ENCODE measurements at regions not wholly inside any gene's neighbourhood (a gene's known extent, or its start where the extent isn't known, plus 50 kb on each side); places are given as distances from the start of the nearest gene placed in this dataset.

- Histone ChIP-seq H3K36me3 (ENCODE audit: control insufficient read depth, insufficient read depth, low read length) (no peaks in the 10 kb centered on the region), H3K27ac (ENCODE audit: low read depth, low read length) (no peak overlapping the region), H3K9me3 (ENCODE audit: control insufficient read depth, insufficient read depth, low read depth, low read length) (no peaks in the 10 kb centered on the region), H3K27me3 (ENCODE audit: control insufficient read depth, insufficient read depth, low read length) (no peaks in the 10 kb centered on the region), H3K4me1 (ENCODE audit: control insufficient read depth, insufficient read depth, low read length) (no peaks in the 10 kb centered on the region), H3K4me3 (ENCODE audit: low read depth, low read length) (no peak overlapping the region), H3K9ac (ENCODE audit: low read length) (no peak overlapping the region)
These were observed 913.2 kb downstream of the DIAPH3 start for GRCh38 chr13:59250336-59251189.

- Histone ChIP-seq H3K9me3 (ENCODE audit: control insufficient read depth, insufficient read depth, low read depth, low read length) (no peaks in the 10 kb centered on the region), H3K36me3 (ENCODE audit: control insufficient read depth, insufficient read depth, low read length) (no peaks in the 10 kb centered on the region), H3K4me3 (ENCODE audit: low read depth, low read length) (no peak overlapping the region), H3K27me3 (ENCODE audit: control insufficient read depth, insufficient read depth, low read length) (no peaks in the 10 kb centered on the region), H3K27ac (ENCODE audit: low read depth, low read length) (no peak overlapping the region), H3K9ac (ENCODE audit: low read length) (no peak overlapping the region), H3K4me1 (ENCODE audit: control insufficient read depth, insufficient read depth, low read length) (peaks cover 10% of the 10 kb centered on the region)
These were observed 904.3 kb downstream of the DIAPH3 start for GRCh38 chr13:59259165-59260000.

GRCh38 chr13:59261928-59262488 lies 901.7 kb downstream of the DIAPH3 start:
- no peak overlapping the region for H3K4me3 ChIP-seq (ENCODE audit: low read depth, low read length)
- no peaks in the 10 kb centered on the region for H3K36me3 ChIP-seq (ENCODE audit: control insufficient read depth, insufficient read depth, low read length)
- no peak overlapping the region for H3K27ac ChIP-seq (ENCODE audit: low read depth, low read length)
- H3K9ac ChIP-seq (ENCODE audit: low read length) = no peak overlapping the region
- peaks cover 10% of the 10 kb centered on the region for H3K4me1 ChIP-seq (ENCODE audit: control insufficient read depth, insufficient read depth, low read length)
- H3K9me3 ChIP-seq (ENCODE audit: control insufficient read depth, insufficient read depth, low read depth, low read length) = no peaks in the 10 kb centered on the region
- H3K27me3 ChIP-seq (ENCODE audit: control insufficient read depth, insufficient read depth, low read length) = no peaks in the 10 kb centered on the region

- Histone ChIP-seq H3K27ac (ENCODE audit: low read depth, low read length) (no peak overlapping the region), H3K4me1 (ENCODE audit: control insufficient read depth, insufficient read depth, low read length) (peaks cover 10% of the 10 kb centered on the region), H3K4me3 (ENCODE audit: low read depth, low read length) (no peak overlapping the region), H3K36me3 (ENCODE audit: control insufficient read depth, insufficient read depth, low read length) (no peaks in the 10 kb centered on the region), H3K27me3 (ENCODE audit: control insufficient read depth, insufficient read depth, low read length) (no peaks in the 10 kb centered on the region), H3K9me3 (ENCODE audit: control insufficient read depth, insufficient read depth, low read depth, low read length) (no peaks in the 10 kb centered on the region), H3K9ac (ENCODE audit: low read length) (no peak overlapping the region)
These were observed 900.2 kb downstream of the DIAPH3 start for GRCh38 chr13:59263531-59263930.

GRCh38 chr13:59266478-59267063 lies 897.2 kb downstream of the DIAPH3 start:
- Histone ChIP-seq H3K9ac (ENCODE audit: low read length) (no peak overlapping the region), H3K4me3 (ENCODE audit: low read depth, low read length) (no peak overlapping the region), H3K4me1 (ENCODE audit: control insufficient read depth, insufficient read depth, low read length) (no peaks in the 10 kb centered on the region), H3K9me3 (ENCODE audit: control insufficient read depth, insufficient read depth, low read depth, low read length) (no peaks in the 10 kb centered on the region), H3K36me3 (ENCODE audit: control insufficient read depth, insufficient read depth, low read length) (no peaks in the 10 kb centered on the region), H3K27me3 (ENCODE audit: control insufficient read depth, insufficient read depth, low read length) (no peaks in the 10 kb centered on the region), H3K27ac (ENCODE audit: low read depth, low read length) (no peak overlapping the region)

GRCh38 chr13:59269476-59269875 lies 894.3 kb downstream of the DIAPH3 start:
- no peaks in the 10 kb centered on the region for H3K36me3 ChIP-seq (ENCODE audit: control insufficient read depth, insufficient read depth, low read length)
- no peak overlapping the region for H3K4me3 ChIP-seq (ENCODE audit: low read depth, low read length)
- H3K9me3 ChIP-seq (ENCODE audit: control insufficient read depth, insufficient read depth, low read depth, low read length) = no peaks in the 10 kb centered on the region
- no peak overlapping the region for H3K27ac ChIP-seq (ENCODE audit: low read depth, low read length)
- no peak overlapping the region for H3K9ac ChIP-seq (ENCODE audit: low read length)
- no peaks in the 10 kb centered on the region for H3K4me1 ChIP-seq (ENCODE audit: control insufficient read depth, insufficient read depth, low read length)
- H3K27me3 ChIP-seq (ENCODE audit: control insufficient read depth, insufficient read depth, low read length) = no peaks in the 10 kb centered on the region

GRCh38 chr13:59270327-59270726 lies 893.4 kb downstream of the DIAPH3 start:
- Histone ChIP-seq H3K9ac (ENCODE audit: low read length) (no peak overlapping the region), H3K4me1 (ENCODE audit: control insufficient read depth, insufficient read depth, low read length) (no peaks in the 10 kb centered on the region; the same call in 1 of the 2 replicates), H3K27me3 (ENCODE audit: control insufficient read depth, insufficient read depth, low read length) (no peaks in the 10 kb centered on the region), H3K36me3 (ENCODE audit: control insufficient read depth, insufficient read depth, low read length) (no peaks in the 10 kb centered on the region), H3K9me3 (ENCODE audit: control insufficient read depth, insufficient read depth, low read depth, low read length) (no peaks in the 10 kb centered on the region), H3K27ac (ENCODE audit: low read depth, low read length) (no peak overlapping the region), H3K4me3 (ENCODE audit: low read depth, low read length) (no peak overlapping the region)

- Histone ChIP-seq H3K27me3 (ENCODE audit: control insufficient read depth, insufficient read depth, low read length) (peaks cover under 1% of the 10 kb centered on the region; the same call in 1 of the 2 replicates), H3K9ac (ENCODE audit: low read length) (no peak overlapping the region), H3K36me3 (ENCODE audit: control insufficient read depth, insufficient read depth, low read length) (no peaks in the 10 kb centered on the region), H3K4me3 (ENCODE audit: low read depth, low read length) (no peak overlapping the region), H3K4me1 (ENCODE audit: control insufficient read depth, insufficient read depth, low read length) (no peaks in the 10 kb centered on the region; the same call in 1 of the 2 replicates), H3K9me3 (ENCODE audit: control insufficient read depth, insufficient read depth, low read depth, low read length) (no peaks in the 10 kb centered on the region), H3K27ac (ENCODE audit: low read depth, low read length) (no peak overlapping the region)
These were observed 888.6 kb downstream of the DIAPH3 start for GRCh38 chr13:59274958-59275727.

GRCh38 chr13:59276436-59276835 lies 887.3 kb downstream of the DIAPH3 start:
- H3K27ac ChIP-seq (ENCODE audit: low read depth, low read length) = no peak overlapping the region
- no peak overlapping the region for H3K4me3 ChIP-seq (ENCODE audit: low read depth, low read length)
- H3K4me1 ChIP-seq (ENCODE audit: control insufficient read depth, insufficient read depth, low read length) = no peaks in the 10 kb centered on the region; the same call in 1 of the 2 replicates
- H3K36me3 ChIP-seq (ENCODE audit: control insufficient read depth, insufficient read depth, low read length) = no peaks in the 10 kb centered on the region
- peaks cover 3% of the 10 kb centered on the region; the same call in 1 of the 2 replicates for H3K27me3 ChIP-seq (ENCODE audit: control insufficient read depth, insufficient read depth, low read length)
- H3K9ac ChIP-seq (ENCODE audit: low read length) = no peak overlapping the region
- H3K9me3 ChIP-seq (ENCODE audit: control insufficient read depth, insufficient read depth, low read depth, low read length) = no peaks in the 10 kb centered on the region

- no peaks in the 10 kb centered on the region for H3K9me3 ChIP-seq (ENCODE audit: control insufficient read depth, insufficient read depth, low read depth, low read length)
- no peak overlapping the region for H3K4me3 ChIP-seq (ENCODE audit: low read depth, low read length)
- H3K4me1 ChIP-seq (ENCODE audit: control insufficient read depth, insufficient read depth, low read length) = no peaks in the 10 kb centered on the region; the same call in 1 of the 2 replicates
- H3K9ac ChIP-seq (ENCODE audit: low read length) = no peak overlapping the region
- peaks cover 5% of the 10 kb centered on the region for H3K27me3 ChIP-seq (ENCODE audit: control insufficient read depth, insufficient read depth, low read length)
- no peak overlapping the region for H3K27ac ChIP-seq (ENCODE audit: low read depth, low read length)
- H3K36me3 ChIP-seq (ENCODE audit: control insufficient read depth, insufficient read depth, low read length) = no peaks in the 10 kb centered on the region
These were observed 886.6 kb downstream of the DIAPH3 start for GRCh38 chr13:59277106-59277505.
